ENCODE measurements at regions not wholly inside any gene's neighbourhood (a gene's known extent, or its start where the extent isn't known, plus 50 kb on each side); places are given as distances from the start of the nearest gene placed in this dataset.

GRCh38 chr2:234674781-234675201 is 177.9 kb upstream of the ARL4C start:
- no peak for DNase-seq (ENCODE audit: low read depth)
- no peak overlapping the region for H3K4me3 ChIP-seq (ENCODE audit: low read depth, low read length)
- TF ChIP-seq MYC (IDR thresholded peaks at IDR 0.05; ENCODE audit: low read depth, low read length) (no peak), POLR2A (IDR thresholded peaks at IDR 0.05; ENCODE audit: extremely low read depth, insufficient read length) (no peak), CTCF (IDR thresholded peaks at IDR 0.05; ENCODE audit: low read depth, low read length) (no peak), MAX (IDR thresholded peaks at IDR 0.05; ENCODE audit: low read depth, low read length) (no peak)

- DNase-seq (ENCODE audit: low read depth): no peak
- TF ChIP-seq POLR2A (IDR thresholded peaks at IDR 0.05; ENCODE audit: extremely low read depth, insufficient read length): no peak
- TF ChIP-seq CTCF (IDR thresholded peaks at IDR 0.05; ENCODE audit: low read depth, low read length): no peak
- TF ChIP-seq MAX (IDR thresholded peaks at IDR 0.05; ENCODE audit: low read depth, low read length): no peak
- no peak for TF ChIP-seq MYC (IDR thresholded peaks at IDR 0.05; ENCODE audit: low read depth, low read length)
- H3K4me3 ChIP-seq (ENCODE audit: low read depth, low read length): no peak overlapping the region
Observed at GRCh38 chr2:234673961-234674759, 177.3 kb upstream of the ARL4C start.

- DNase-seq (ENCODE audit: low read depth): no peak
- no peak overlapping the region for H3K4me3 ChIP-seq (ENCODE audit: low read depth, low read length)
- TF ChIP-seq POLR2A (IDR thresholded peaks at IDR 0.05; ENCODE audit: extremely low read depth, insufficient read length): no peak
- TF ChIP-seq MAX (IDR thresholded peaks at IDR 0.05; ENCODE audit: low read depth, low read length): no peak
Observed at GRCh38 chr2:234673501-234673900, 176.6 kb upstream of the ARL4C start.

GRCh38 chr2:234672498-234673150 is 175.7 kb upstream of the ARL4C start:
- no peak for DNase-seq (ENCODE audit: low read depth)
- TF ChIP-seq POLR2A (IDR thresholded peaks at IDR 0.05; ENCODE audit: extremely low read depth, insufficient read length) (no peak), MYC (IDR thresholded peaks at IDR 0.05; ENCODE audit: low read depth, low read length) (no peak), CTCF (IDR thresholded peaks at IDR 0.05; ENCODE audit: low read depth, low read length) (no peak), MAX (IDR thresholded peaks at IDR 0.05; ENCODE audit: low read depth, low read length) (no peak)
- H3K4me3 ChIP-seq (ENCODE audit: low read depth, low read length): no peak overlapping the region

GRCh38 chr2:234671716-234672115 is 174.8 kb upstream of the ARL4C start:
- no peak for DNase-seq (ENCODE audit: low read depth)
- no peak overlapping the region for H3K4me3 ChIP-seq (ENCODE audit: low read depth, low read length)
- no peak for TF ChIP-seq MYC (IDR thresholded peaks at IDR 0.05; ENCODE audit: low read depth, low read length)
- TF ChIP-seq MAX (IDR thresholded peaks at IDR 0.05; ENCODE audit: low read depth, low read length): no peak
- no peak for TF ChIP-seq CTCF (IDR thresholded peaks at IDR 0.05; ENCODE audit: low read depth, low read length)
- no peak for TF ChIP-seq POLR2A (IDR thresholded peaks at IDR 0.05; ENCODE audit: extremely low read depth, insufficient read length)

GRCh38 chr2:234671231-234671630 is 174.3 kb upstream of the ARL4C start:
- TF ChIP-seq MAX (IDR thresholded peaks at IDR 0.05; ENCODE audit: low read depth, low read length): no peak
- TF ChIP-seq MYC (IDR thresholded peaks at IDR 0.05; ENCODE audit: low read depth, low read length): no peak
- no peak for TF ChIP-seq POLR2A (IDR thresholded peaks at IDR 0.05; ENCODE audit: extremely low read depth, insufficient read length)
- no peak for TF ChIP-seq CTCF (IDR thresholded peaks at IDR 0.05; ENCODE audit: low read depth, low read length)
- DNase-seq (ENCODE audit: low read depth): no peak

More at GRCh38 chr2:234671231-234671630, 174.3 kb upstream of the ARL4C start:
- H3K4me3 ChIP-seq (ENCODE audit: low read depth, low read length): no peak overlapping the region
